Hepatocyte (in vitro differentiated cells): ENCODE measurements at regions not wholly inside any gene's neighbourhood (a gene's known extent, or its start where the extent isn't known, plus 50 kb on each side); places are given as distances from the start of the nearest gene placed in this dataset.

Experiments
- DNase-seq: peaks from one replicate; pipeline ENCODE4 v3.0.0-alpha.2; 2016; ENCODE audit warnings: low spot score
- H2AFZ ChIP-seq: fragments of 200-600 bp; sonication (generic); 2 replicates; pipeline ENCODE4 v1.6.0; 2016; ENCODE audit warnings: antibody characterized with exemption, mild to moderate bottlenecking
- H3K27ac ChIP-seq: fragments of 200-600 bp; sonication (generic); 2 replicates; pipeline ENCODE4 v1.5.1; 2016; ENCODE audit warnings: mild to moderate bottlenecking
- H3K27me3 ChIP-seq: fragments of 200-600 bp; sonication (generic); 2 replicates; pipeline ENCODE4 v1.6.1; 2016
- H3K36me3 ChIP-seq: fragments of 200-600 bp; sonication (generic); replicated peaks from 2 replicates; pipeline ENCODE4 v1.5.1; 2016; ENCODE audit warnings: low read depth; ENCODE audit not compliant: insufficient read depth
- H3K4me1 ChIP-seq: fragments of 200-600 bp; sonication (generic); 2 replicates; pipeline ENCODE4 v1.5.1; 2016; ENCODE audit warnings: mild to moderate bottlenecking, moderate library complexity; ENCODE audit not compliant: insufficient read depth
- H3K4me2 ChIP-seq: fragments of 200-600 bp; sonication (generic); 2 replicates; pipeline ENCODE4 v1.6.0; 2016
- H3K4me3 ChIP-seq: fragments of 200-600 bp; sonication (generic); 2 replicates; pipeline ENCODE4 v1.5.1; 2016; ENCODE audit warnings: mild to moderate bottlenecking
- H3K79me2 ChIP-seq: fragments of 200-600 bp; sonication (generic); 2 replicates; pipeline ENCODE4 v1.6.0; 2017; ENCODE audit warnings: mild to moderate bottlenecking
- H3K9me2 ChIP-seq: fragments of 200-600 bp; sonication (generic); replicated peaks from 2 replicates; pipeline ENCODE4 v1.6.0; 2017; ENCODE audit warnings: mild to moderate bottlenecking; ENCODE audit not compliant: insufficient read depth
- H3K9me3 ChIP-seq: fragments of 200-600 bp; sonication (generic); 2 replicates; pipeline ENCODE4 v1.5.1; 2016; ENCODE audit warnings: low read depth, mild to moderate bottlenecking
- H4K20me1 ChIP-seq: fragments of 200-600 bp; sonication (generic); 2 replicates; pipeline ENCODE4 v1.6.0; 2016; ENCODE audit warnings: mild to moderate bottlenecking; ENCODE audit not compliant: insufficient read depth, poor library complexity, severe bottlenecking
- CTCF ChIP-seq: fragments of 200-600 bp; sonication (generic); IDR thresholded peaks from 2 replicates; pipeline ENCODE4 v1.5.1; 2016; ENCODE audit warnings: antibody characterized with exemption, mild to moderate bottlenecking; ENCODE audit not compliant: poor library complexity
- EZH2 ChIP-seq: fragments of 200-600 bp; sonication (generic); IDR thresholded peaks from 2 replicates; pipeline ENCODE4 v1.6.1; 2016; ENCODE audit warnings: antibody characterized with exemption, mild to moderate bottlenecking, borderline replicate concordance
- EZH2phosphoT487 ChIP-seq: fragments of 200-600 bp; sonication (generic); IDR thresholded peaks from one replicate; pipeline ENCODE4 v1.6.1; 2018; ENCODE audit warnings: antibody characterized with exemption, mild to moderate bottlenecking, low read depth, moderate library complexity; ENCODE audit not compliant: unreplicated experiment, severe bottlenecking
- WGBS: methylation state at CpG from one replicate; pipeline ENCODE4 v1.1.6; 2016; ENCODE audit warnings: low lambda C conversion rate; ENCODE audit errors: missing lambda C conversion rate; 5-methylcytosine and 5-hydroxymethylcytosine counted together

- no peak for TF ChIP-seq EZH2phosphoT487
- no peak overlapping the region for H3K4me3 ChIP-seq
- H3K79me2 ChIP-seq = no peaks in the 10 kb centered on the region
- H2AFZ ChIP-seq = no peak overlapping the region
- H3K4me2 ChIP-seq = no peak overlapping the region
- WGBS = 43% methylated on average over 2 of the region's 2 CpGs
- peaks cover 4% of the 10 kb centered on the region for H3K9me3 ChIP-seq
- no peak for DNase-seq
- no peaks in the 10 kb centered on the region for H3K4me1 ChIP-seq
- no peak overlapping the region for H3K27ac ChIP-seq
- H3K27me3 ChIP-seq = no peaks in the 10 kb centered on the region
- no peaks in the 10 kb centered on the region for H3K36me3 ChIP-seq
- H3K9me2 ChIP-seq = no peaks in the 10 kb centered on the region
- H4K20me1 ChIP-seq = no peaks in the 10 kb centered on the region
These were observed 104.0 kb upstream of the ARHGEF9 start for GRCh38 chrX:63889001-63889400.

GRCh38 chrX:63884821-63885790, 100.1 kb upstream of the ARHGEF9 start:
- H3K9me3 ChIP-seq = no peaks in the 10 kb centered on the region
- no peak overlapping the region for H2AFZ ChIP-seq
- no peaks in the 10 kb centered on the region for H3K79me2 ChIP-seq
- H3K4me3 ChIP-seq = no peak overlapping the region
- H3K9me2 ChIP-seq = no peaks in the 10 kb centered on the region
- H4K20me1 ChIP-seq = no peaks in the 10 kb centered on the region
- H3K36me3 ChIP-seq = no peaks in the 10 kb centered on the region
- DNase-seq = no peak
- 79% methylated on average over 10 of the region's 10 CpGs for WGBS
- H3K4me1 ChIP-seq = no peaks in the 10 kb centered on the region
- H3K27me3 ChIP-seq = no peaks in the 10 kb centered on the region
- no peak for TF ChIP-seq CTCF
- TF ChIP-seq EZH2phosphoT487 = no peak
- no peak for TF ChIP-seq EZH2
- no peak overlapping the region for H3K27ac ChIP-seq
- H3K4me2 ChIP-seq = no peak overlapping the region

- DNase-seq = no peak
- H4K20me1 ChIP-seq = no peaks in the 10 kb centered on the region
- no peaks in the 10 kb centered on the region for H3K4me1 ChIP-seq
- no peak overlapping the region for H2AFZ ChIP-seq
- H3K9me3 ChIP-seq = no peaks in the 10 kb centered on the region
- H3K9me2 ChIP-seq = no peaks in the 10 kb centered on the region
- WGBS = 74% methylated on average over 3 of the region's 3 CpGs
- no peaks in the 10 kb centered on the region for H3K27me3 ChIP-seq
- no peaks in the 10 kb centered on the region for H3K36me3 ChIP-seq
- H3K27ac ChIP-seq = no peak overlapping the region
- H3K4me3 ChIP-seq = no peak overlapping the region
- no peak for TF ChIP-seq EZH2phosphoT487
- no peak for TF ChIP-seq EZH2
- no peak for TF ChIP-seq CTCF
- no peak overlapping the region for H3K4me2 ChIP-seq
- H3K79me2 ChIP-seq = no peaks in the 10 kb centered on the region
These were observed 84.5 kb upstream of the ARHGEF9 start for GRCh38 chrX:63869506-63869905.

GRCh38 chrX:63855896-63856295, 70.9 kb upstream of the ARHGEF9 start:
- no peak overlapping the region for H2AFZ ChIP-seq
- no peak for TF ChIP-seq EZH2

More at GRCh38 chrX:63855896-63856295, 70.9 kb upstream of the ARHGEF9 start:
- Histone ChIP-seq H3K4me3 (no peak overlapping the region), H3K79me2 (no peaks in the 10 kb centered on the region), H3K9me3 (no peaks in the 10 kb centered on the region), H3K27me3 (no peaks in the 10 kb centered on the region), H3K27ac (no peak overlapping the region), H4K20me1 (no peaks in the 10 kb centered on the region), H3K4me2 (no peak overlapping the region), H3K9me2 (no peaks in the 10 kb centered on the region), H3K4me1 (no peaks in the 10 kb centered on the region), H3K36me3 (no peaks in the 10 kb centered on the region)
- no peak for DNase-seq
